ENCODE measurements at regions not wholly inside any gene's neighbourhood (a gene's known extent, or its start where the extent isn't known, plus 50 kb on each side); places are given as distances from the start of the nearest gene placed in this dataset.

DNA sequence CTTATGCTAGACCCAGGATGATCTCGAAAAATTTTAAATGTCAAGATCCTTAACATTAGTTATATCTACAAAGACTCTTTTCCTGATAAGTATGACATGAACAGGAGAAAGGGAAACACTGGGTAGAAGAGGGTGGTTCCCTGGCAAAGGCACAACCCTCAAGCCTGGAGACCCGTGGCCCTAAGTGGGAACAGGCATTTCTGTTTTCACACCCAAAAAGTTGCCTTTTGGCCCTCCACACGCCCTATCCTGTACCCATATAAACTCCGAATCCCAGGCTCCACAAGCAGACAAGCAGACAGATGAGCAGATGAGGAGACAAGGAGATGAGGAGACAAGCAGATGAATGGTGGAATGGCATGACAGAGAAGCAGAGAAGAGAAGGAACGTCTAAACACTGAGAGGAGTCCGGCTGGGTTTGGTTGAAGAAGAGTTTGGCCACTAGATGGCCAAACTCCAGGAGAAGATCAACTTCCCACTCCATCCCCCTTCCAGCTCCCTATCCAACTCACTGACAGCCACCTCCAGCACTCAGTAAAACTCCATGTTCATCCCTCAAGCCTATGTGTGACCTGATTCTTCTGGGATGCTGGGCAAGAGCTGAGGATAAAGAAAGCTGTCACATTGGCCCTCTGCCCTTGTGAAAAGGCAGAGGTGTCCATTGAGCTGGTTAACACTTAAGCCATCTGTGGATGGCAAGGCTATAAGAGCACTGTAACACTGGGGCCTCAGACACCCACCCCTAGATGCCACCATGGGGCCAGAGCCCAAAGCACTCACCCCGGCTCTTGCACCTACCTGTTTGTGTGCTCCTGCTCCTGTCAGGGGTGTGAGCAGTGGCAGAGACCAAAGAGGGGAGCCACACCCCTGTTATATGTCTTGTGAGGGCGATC, 139.6 kb upstream of the FAM20A start:
- DNase-seq, result no peak

- DNase-seq, result no peak
These were observed 136.7 kb upstream of the FAM20A start for GRCh38 chr17:68737761-68738443.

DNA sequence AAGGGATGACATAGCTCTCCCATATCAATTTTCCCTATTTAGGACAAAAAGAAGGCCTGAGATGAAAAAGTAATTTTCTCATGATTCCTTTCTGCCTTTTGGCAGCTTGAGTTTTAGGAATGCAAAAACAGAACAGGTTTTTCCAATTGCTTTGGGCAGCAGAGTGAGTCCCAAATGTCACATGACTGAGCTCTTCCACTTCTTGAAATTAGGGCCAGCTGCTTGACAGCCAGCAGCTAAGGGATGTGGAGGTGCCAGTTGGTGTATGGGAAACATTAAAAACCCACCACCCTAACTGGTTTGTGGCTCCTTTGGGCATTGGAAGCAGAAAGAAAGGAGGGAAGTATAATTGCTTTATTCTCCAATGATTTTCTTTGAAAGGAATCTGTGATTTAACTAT, 133.8 kb upstream of the FAM20A start:
- no peak for DNase-seq

- no peak for DNase-seq
These were observed 133.2 kb upstream of the FAM20A start for GRCh38 chr17:68734187-68734900.

- peak; percentile 51 for DNase-seq
These were observed 132.3 kb upstream of the FAM20A start for GRCh38 chr17:68733241-68734176.

GRCh38 chr17:68732301-68732749, 131.2 kb upstream of the FAM20A start:
- DNase-seq, result no peak

GRCh38 chr17:68731465-68731864, 130.3 kb upstream of the FAM20A start:
- DNase-seq, result no peak

DNA sequence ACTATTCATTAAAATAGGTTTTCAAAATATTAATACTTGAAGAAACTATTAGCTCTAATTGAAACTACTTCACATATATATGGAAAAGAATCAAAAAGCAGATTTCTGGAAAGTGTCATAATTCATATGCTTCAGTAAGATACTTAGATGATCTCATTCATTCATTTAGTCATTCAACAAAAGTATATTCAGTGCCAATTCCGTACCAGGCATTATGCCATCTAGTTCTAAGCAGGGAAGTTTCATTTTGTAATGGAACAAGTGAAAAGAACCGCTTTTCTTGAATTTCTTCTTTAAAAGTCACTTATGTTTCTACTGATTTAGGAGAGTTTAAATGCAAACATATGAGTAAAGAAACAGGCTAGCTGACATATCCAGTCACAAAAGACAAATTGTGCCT, 118.3 kb upstream of the FAM20A start:
- no peak for DNase-seq

DNA sequence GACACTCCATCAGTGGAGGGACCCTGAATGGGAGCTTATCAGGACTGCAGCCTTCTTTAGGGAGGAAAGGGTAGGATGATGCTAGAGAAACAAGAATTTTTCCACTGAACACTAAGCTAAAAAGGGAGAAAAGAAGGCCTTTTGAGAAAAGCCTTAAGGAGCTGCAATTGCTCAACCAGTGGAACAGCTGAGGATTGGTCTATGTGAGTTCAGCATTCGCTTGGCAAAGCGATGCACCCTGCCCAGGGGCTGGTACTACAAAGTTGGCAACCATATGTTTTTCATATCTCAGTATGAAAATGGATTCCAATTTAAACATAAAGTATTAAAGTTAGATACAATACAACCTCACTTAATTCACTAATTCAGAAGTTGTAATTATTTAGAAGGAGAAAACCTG, 117.8 kb upstream of the FAM20A start:
- DNase-seq, result no peak

GRCh38 chr17:68718465-68718864, 117.3 kb upstream of the FAM20A start:
- DNase-seq, result no peak

GRCh38 chr17:68714676-68715075, 113.5 kb upstream of the FAM20A start:
- DNase-seq, result no peak

GRCh38 chr17:68711858-68712257, 110.7 kb upstream of the FAM20A start:
- peak; percentile 26 for DNase-seq

DNA sequence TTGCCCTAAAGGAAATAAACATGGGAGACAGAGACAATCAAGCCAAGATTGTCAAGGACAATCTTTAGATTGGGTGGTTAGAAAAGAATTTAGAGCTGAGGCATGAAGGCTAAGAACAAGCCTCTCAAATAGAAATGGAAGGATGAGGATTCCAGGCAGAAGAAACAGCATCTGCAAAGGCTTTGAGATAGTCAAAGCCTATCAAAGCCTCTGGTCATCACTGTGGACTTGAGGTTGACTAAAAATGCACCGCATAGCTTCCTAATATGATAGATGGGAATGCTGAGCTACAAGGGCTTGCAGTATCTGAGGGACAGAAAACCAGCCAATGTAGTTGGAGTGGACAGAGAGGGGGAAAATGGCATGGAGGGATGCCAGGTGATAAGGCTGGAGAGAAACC, 109.8 kb upstream of the FAM20A start:
- no peak for DNase-seq

- peak; percentile 83 for DNase-seq
These were observed 109.0 kb upstream of the FAM20A start for GRCh38 chr17:68710035-68710780.

DNA sequence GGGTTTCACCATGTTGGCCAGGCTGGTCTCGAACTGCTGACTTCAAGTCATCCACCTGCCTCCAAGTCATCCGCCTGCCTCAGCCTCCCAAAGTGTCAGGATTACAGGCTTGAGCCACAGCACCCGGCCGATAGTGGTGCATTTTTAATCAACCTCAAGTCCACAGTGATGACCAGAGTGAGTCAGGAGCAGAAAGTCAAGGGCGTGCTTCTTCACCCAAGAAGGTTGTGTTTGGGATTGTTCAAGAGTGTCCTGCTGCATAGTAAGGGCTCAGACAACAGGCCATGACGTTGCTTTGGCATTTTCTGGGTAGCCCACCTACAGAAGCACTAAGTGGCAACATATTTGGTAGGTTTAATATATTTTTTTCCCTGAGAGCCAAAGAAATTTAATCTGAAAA, 108.3 kb upstream of the FAM20A start:
- no peak for DNase-seq

DNA sequence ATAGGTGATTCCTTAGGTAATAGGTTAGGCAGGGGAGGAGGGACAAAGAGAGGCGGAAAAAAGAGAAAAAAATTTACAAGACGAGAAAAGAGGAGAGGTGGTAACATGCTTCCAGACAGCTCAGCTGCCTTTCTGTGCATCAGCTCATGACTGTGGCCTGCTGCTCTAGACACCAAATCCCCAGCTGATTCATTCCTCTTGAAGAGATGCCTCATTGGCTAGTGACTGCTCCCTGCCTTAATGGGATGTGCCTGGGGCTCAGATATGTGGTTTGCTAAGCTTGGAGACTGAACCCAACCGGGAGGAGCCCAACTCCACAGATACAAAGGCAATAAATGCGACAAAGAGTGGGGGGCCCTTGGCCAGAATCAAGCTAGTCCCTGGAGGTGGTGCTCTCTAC, 105.9 kb upstream of the FAM20A start:
- DNase-seq, result peak; percentile 80

DNA sequence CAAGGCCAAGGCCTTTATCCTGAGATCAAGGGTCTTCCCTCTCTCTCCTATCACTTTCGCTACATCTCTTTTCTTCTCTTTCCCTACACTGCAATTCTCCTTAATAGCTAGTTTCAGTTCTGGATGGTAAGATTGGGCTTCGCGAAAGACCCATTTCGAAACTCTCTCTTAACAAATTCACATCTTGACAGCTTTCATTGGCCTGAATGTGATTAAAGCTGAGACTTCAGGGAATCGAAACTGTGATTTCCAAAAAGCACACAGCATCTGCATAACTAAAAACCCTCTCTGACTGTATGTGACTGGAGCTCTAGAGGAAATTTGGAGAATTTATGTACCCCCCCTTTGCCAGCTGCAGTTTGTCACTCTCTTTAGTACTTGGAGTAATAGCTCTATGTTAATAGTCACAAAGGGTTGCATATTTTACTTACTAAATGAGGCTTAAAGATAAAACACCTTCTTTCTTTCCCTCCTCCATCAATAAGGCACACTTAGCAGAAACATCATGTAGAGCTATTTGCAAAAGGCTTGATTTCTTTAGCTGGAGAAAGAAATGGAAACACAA, 105.3 kb upstream of the FAM20A start:
- no peak for DNase-seq

GRCh38 chr17:68705714-68706076, 104.5 kb upstream of the FAM20A start:
- no peak for DNase-seq

DNA sequence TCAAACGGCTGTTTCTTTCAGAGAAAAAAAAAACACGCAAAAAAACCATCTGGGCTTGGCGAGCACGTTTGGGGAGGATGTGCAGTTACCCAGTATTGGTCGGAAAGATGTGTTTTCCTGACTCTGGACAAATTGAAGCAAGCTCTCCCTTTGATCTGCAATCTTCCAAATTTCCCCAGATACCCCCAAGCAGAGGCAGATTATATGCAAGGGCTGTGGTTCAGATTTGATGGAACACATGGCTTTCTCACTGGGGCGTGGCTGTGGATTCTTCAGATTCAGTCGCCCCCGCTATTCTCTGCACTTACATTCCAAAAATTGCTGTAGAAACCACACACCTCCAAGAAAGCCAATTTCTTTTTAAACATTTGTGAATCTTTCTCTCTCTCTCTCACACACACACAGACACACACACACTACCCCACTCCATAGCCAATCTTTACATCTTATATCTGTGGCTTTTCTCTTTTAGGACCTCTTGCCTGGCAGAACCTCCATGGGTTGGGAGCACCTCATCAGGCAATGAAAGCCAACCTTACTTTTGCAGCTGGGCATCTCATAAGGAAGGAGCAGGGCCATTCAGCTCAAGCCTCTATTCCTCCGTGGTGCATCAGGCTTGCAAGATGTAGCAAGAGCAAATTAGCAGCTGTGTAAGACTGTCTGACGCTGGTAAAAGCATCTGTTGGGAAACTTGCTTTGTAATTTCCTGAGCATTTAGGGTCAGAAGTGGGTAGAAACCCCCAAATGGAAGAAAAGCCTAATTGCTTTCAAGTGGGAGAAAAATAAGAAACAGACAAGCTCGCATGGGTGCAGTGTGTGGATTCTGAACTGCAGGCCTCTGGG, 103.9 kb upstream of the FAM20A start:
- DNase-seq, result peak; percentile 82

- no peak for DNase-seq
These were observed 99.9 kb upstream of the FAM20A start for GRCh38 chr17:68701046-68701445.
